ENCODE measurements at regions not wholly inside any gene's neighbourhood (a gene's known extent, or its start where the extent isn't known, plus 50 kb on each side); places are given as distances from the start of the nearest gene placed in this dataset.

DNA sequence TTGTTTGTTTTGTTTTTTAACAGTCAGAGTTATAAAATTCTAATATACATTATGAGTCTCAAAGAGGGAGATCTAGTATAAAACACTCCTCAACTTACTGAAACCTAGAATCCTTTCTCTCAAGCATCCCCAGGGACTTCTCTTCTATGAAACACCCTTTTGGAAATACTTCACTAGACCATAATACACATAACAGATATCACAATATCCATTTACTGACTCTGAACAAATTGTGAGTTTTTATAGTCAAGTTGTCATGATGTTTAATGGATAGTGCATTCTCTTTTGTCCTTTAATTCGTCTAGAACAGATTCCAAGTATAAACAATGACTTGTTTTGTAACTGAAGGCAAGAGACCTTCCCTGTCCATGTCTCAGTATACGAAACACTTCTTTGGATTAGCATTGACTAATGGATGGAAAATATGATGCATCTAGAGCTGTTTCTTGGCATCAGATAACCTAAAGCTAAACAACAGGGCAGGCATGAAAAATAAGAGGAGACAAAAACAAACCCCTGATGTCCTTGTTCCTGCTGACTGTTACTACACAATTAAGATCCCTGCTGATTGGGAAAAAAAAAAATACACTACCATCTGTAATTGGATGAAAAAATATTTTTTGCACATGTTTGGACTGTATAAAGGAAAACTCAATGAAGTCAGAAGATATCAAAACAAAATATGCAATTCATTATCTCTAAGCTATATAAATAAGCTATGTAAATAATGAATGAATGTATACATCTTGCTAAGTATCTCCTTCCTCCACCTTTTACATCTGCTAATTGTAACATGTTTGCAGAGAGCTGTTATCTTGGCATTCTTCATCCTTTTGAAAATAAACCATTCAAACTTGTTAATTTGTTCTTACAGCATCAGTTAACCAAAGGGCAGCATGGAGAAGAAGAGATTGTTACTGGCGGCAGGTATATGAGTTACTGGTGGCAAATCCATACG, 214.2 kb downstream of the LACC1 start:
- DNase-seq (ENCODE audit: low read depth in 2 of 2), result no peak

DNA sequence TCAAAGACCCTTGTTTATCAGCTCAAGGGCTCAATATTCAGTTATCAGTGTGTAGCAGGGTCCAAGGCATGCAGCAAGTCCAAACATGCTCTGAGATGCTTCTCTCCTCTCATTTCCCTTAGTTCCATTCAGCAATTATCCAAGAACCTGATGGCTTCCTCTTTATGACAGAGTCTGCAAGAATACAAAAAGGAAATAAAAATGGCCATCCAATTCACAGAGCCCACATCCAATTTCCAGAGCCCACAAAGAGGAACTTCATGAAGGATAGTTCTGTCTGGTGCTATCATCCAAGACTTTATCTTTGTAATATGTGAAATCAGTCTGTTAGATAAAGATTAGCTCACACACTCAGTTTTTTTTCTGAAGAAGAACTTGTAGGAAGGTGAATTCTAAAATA, 217.2 kb downstream of the LACC1 start:
- no peak for DNase-seq (ENCODE audit: low read depth in 2 of 2)

DNA sequence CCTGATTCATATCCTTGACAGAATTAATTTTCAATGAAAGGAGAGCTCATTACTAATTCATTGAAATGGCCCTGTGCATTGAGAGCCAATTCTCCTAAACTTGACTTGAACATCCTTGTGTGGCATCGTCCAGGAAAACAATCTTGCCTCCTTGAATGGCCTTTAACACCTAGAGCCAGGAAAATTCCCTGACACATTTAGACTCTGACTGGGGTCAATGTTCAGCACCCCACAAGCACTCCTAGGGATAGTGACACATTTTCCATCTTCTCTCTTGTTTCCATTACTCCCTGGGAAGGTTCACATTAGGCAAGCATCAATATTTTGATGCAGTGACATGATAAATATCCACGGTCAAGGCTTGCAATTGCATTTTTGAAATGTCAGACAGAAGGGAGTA, 218.9 kb downstream of the LACC1 start:
- DNase-seq (ENCODE audit: low read depth in 2 of 2), result no peak

DNA sequence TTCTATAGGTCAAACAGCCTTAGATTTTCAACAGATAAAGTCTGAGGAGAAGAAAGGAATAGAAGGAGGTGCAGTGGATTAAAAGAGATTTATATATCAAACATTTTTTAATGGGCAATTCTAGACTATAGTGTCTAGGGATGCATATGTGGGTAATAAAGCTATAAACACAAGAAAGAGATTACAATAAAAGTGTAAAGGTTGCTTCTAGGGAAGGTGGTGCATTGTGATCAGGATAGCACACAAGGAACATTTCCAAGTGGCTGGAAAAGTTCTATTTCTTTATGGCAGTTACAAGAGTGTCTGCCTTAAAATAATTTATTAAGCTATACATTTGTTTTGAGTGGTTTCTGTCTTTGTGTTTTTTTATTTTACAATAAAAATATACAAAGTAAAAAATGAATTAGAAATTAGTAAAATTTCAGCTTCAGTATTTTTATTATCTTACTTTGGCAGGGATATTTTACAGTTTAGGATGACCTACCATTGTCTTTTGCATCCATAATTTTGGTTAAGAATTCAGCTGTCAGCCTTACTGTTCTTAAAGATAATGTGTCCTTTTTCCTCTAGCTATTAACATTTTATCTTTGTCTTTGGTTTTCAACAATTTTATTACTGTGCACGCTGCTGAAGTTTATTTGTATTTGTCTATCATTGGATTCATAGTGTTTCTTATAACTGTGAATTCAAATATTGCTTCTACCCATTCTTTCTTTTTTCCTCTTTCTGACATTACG, 221.8 kb downstream of the LACC1 start:
- no peak for DNase-seq (ENCODE audit: low read depth in 2 of 2)

DNA sequence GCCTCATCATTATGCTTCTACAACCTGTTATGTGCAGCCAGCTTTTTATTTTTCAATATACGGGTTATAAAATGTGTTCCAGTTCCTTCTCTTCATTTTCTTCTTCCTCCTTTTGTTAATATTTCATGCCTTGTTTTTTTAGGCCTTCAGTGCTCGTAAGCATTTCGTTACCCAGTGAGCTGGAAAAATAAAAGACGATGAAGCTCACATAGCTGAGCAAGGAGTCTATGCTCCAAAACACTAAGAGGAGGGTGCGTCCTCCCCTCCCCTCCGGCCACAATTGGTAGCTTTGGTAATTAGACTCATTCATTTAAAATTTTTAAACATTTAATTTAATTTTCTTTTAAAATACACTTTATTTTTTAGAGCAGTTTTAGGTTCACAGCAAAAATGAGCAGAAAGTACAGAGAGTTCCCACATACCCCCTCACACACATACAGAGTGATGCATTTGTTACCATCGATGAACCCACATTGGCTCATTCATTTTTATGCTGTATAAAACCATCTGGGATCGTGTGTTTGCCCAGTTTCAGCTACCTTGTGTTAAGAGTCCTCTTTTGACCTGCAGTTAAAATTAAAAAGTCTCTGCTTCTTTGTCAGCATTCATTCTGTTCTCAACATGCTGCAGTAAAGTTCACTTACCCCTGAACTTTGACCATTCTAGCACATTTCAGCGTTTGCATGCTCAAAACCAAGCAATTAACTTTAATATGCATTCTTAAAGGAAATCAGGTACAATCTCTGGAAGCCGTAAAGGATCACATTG, 223.9 kb downstream of the LACC1 start:
- DNase-seq (ENCODE audit: low read depth in 2 of 2), result no peak

DNA sequence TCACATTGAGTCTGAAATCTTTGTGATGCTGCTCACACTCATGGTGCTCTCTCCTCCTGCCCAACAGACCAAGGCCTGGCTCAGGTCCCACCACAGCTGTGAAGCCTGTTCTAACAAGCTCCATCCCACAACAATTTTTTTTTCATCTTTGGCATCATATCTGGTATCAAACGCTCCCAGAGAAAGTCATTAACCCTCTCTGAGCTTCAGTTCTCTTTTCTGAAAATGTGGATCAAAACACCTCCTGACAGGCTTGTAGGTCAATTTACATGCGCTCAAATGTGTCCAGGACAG, 224.4 kb downstream of the LACC1 start:
- DNase-seq (ENCODE audit: low read depth in 2 of 2), result no peak

DNA sequence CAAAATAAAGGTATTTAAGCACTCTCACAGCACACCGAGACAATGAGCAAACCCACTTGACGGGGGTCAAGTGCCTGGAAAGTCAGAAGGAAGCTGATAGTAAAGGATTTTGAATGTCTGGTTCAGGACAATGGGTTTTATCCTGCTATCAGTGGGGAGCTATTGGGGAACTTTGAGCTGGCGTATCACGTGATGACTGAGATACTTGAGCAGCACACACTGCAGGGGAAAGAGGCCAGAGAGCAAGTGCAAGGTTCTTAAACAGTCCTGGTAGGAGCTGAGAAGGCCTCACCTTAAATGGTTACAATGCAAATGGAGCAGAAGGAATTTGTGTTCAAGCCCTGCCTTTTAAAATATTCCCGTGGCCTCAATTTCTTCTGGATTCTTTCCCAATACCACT, 225.3 kb downstream of the LACC1 start:
- no peak for DNase-seq (ENCODE audit: low read depth in 2 of 2)

DNA sequence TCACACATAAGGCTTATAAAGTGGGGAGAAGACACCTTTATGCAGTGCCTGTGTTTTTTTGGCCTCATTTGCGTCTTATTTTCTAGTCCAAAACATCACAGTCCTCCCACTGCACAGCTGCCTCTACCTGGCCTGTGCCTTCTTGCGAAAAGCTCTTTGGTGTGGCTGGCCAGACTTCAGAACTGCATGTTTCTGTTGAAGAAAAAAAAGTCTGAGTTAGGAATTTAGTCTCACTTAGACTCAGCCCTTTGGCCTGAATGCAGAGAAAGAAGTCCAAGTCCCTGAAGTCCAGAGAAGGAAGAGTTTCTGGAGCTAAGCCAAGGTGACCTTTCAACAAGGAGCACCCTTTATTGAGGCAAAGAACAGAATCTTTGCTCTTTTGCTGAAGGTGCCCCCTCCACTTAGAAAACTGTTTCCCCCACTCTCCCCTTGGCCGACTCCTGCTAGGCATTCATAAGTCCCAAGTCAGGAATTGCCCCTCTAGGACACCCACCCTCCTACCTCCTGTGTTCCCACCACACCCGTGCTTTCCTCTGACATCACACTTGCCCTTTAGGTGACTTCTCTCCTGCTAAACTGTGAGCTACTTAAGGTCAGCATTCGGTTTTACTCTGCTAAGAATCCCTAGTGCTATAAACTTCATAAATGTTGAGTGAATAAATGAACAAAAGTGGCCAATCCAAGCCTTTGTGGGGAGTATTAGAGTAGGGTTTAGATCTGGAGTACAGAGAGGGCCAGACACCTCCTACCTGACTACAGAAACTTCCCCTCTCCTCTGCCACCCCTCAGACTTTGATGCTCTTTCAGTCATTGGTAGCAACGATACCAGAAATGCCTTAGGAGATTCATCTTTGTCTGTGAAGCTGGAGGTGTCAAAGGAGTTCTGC, 226.8 kb downstream of the LACC1 start:
- DNase-seq (ENCODE audit: low read depth in 2 of 2), result no peak

DNA sequence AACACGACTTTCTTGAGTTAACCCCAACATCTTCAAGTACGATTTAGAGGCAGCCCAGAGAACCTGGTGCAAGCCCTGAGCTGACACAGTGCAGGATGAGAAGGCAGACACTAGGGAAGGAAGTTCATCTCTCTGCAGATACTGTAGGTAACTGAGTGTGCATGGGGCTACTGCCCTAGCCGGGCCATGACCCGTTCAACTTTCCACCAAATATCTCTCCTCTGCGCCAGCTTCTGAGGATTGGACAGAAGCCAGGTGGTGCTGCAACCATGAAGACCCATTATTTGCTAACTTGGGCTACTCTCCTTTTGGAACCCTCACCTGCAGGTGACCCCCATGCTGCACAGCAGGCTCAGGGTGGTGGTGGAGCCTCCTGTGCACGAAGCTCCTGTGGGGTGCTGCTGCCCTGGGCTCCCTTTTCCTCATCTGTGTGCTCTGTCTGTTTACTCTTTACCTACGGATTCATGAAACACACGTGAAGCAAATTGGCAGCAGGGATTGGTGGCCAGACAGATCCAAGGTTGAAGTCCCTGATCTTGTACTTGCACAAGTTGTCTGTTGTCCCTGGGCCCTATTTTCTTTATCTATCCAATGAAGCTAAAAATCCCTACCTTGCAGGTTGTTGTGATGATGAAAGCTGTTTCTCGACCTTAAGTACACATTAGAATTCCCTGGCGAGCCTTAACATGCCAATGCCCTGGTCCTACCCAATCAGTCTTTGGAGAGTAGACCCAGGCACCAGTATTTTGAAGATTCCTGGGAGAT, 227.8 kb downstream of the LACC1 start:
- no peak for DNase-seq (ENCODE audit: low read depth in 2 of 2)

DNA sequence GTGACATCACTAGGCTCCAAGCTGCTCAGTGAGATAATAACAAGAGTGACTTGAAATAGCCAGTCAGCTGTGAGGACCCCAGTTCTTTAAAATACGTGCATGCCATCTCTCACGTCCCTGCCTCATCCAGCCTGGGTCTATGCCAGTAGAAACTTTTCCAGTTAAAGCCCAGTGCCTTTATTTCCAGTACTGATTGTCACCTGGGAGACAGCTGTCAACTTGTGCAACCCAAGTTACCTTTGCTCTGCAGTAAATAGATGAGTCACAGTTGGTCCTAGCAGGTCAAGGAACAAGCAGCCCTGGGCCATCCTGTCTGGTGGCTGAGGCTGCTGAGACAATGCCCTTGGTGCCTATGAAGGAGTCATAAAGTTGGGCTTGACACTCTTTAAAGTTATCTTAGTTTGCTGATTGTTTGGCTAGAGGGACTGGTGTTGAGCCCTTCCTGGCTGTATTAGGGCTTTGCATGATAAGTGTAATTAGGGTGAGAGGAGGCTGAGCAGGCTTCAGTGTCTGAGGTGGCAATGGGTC, 228.7 kb downstream of the LACC1 start:
- DNase-seq (ENCODE audit: low read depth in 2 of 2), result no peak

DNA sequence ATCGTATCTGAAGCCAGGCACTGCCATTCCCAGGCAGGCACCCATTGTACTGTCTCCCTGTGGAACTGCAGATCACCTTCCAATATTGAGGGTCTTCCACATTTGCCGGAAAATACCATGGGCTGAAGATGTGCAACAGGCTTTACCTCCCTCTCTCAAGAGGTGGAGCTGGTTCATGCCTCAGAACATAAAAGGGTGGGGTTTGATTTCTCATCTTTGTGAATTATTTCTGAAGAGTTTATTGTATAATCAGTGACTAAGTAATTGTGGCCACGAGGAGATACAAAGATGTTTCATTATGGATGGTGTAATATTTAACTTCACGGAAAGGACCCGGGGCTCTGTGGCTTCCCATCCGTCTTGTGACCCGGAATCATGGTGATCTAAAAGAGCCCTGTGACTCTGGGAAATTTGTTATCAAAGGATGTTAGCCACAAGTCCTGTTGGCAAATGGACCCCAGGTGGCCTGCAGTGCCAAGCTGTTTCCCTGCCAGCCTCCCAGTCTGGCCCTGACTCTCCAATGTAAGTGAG, 230.5 kb downstream of the LACC1 start:
- DNase-seq (ENCODE audit: low read depth in 2 of 2), result no peak

DNA sequence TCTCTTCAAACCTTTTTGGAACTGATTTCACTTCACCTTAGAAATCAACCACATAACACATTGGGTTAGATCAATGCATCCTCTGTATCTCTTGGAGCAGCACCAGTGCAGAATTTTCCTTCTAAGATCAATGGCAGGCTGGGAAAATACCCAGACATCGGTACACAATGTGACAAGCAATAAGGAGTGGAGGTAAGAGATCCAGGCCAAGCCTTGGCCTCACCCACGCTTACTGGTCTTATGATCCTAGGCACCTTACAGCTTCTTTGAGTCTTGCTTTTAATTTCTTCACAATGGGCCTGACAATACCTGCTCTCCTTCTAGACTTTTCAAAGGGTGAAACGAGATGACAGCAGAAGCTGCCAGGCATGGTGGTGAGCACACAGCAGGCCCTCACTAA, 232.0 kb downstream of the LACC1 start:
- no peak for DNase-seq (ENCODE audit: low read depth in 2 of 2)

DNA sequence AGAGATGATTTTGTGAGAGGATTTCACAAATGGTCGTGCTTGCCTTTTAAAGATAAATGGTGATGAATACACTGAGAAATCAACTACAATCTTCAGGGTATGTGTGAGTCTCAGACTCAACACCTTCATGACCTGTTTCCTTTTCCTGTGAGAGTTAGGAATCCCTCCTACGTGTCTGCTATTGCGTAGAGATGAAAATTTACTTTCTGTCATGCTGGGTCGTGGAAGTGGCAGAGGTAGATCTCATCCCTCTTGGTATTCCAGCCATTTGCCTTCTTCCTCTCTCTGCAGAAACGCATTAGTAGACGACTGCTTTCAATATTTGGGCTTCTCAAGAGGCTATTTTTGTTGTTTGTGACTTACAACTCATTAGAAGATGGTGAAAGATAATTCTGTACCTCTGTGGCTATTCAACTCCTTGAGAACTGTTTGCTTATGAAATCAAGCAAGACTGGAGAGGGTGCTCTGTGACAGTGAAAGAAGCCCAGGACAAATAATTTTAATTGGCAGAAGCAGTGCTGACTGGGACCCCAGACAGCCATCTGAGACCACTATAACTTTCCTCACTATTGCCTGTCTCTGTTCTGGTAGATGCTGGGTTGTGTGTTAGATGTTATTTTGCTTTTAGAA, 233.1 kb downstream of the LACC1 start:
- DNase-seq (ENCODE audit: low read depth in 2 of 2), result no peak

DNA sequence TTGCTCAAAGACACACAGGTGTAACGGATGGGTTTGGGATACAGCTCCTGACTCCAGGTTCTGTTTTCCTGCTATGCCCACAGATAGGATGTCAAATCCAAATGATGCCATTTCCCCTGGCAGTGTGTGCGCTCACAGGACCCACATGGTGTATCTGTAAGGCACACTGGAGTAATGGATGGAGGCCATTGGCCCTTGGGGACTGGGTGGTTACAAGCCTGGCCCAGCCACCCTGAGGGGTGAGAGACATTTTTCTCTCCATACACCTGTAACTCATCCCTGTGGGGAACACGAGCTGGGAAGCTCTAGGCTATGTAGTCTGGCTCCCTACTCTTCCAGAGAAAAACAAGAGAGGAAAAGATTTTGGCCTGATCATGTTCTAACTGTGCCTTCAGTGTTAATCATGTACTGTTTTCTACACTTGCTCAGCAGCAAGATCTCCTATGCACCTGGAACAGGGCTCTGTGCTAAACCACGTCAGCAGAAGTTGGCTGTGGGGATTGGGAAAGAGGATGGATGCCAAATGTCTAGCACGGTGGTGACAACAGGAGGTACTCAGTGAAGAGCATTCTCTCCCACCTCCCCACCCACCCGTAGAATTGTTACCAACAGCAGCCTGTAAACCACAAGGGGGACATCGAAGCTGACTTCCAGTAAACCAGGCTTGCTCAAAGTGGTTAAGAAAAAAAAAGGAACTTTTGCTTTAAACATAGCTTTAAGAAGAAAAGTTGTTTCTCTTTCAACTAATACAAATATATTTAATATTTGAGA, 237.0 kb downstream of the LACC1 start:
- DNase-seq (ENCODE audit: low read depth in 2 of 2), result no peak

DNA sequence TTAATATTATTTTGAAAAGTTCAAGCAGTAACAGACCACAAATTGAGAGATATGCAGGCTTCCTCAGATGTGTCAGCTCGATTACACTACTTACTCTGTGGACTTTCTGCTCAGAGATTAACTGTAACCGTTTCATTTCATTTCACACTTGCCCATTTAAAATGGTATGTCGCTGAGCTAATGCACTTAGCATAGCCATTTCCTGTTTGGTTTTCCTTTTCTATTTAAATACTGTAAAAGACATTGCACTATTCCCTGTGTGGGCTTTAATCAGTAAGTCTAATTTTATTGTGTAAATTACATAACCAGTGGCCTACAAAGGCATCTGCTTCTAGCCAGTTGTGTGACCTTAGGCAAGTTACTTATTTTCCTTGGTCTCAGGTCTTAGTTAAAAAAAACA, 237.6 kb downstream of the LACC1 start:
- DNase-seq (ENCODE audit: low read depth in 2 of 2), result no peak

DNA sequence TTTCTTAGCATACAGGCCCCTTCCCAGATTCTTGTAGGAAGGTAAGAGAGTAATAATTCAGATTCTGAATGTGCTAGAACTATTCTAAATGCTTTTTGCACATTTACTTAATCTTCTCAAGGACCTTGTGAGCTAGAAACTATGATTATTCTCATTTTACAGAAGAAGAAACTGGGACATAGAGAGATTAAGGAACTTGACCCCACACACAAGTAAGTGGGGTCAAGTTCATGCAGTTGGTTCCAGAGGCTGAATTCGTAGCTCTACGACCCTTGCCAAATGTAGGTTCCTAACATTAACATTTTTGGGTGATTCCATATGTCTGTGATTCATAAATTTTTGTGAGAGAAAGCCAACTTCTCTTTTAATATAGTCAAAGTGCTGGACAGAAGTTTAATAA, 238.1 kb downstream of the LACC1 start:
- DNase-seq (ENCODE audit: low read depth in 2 of 2), result no peak

DNA sequence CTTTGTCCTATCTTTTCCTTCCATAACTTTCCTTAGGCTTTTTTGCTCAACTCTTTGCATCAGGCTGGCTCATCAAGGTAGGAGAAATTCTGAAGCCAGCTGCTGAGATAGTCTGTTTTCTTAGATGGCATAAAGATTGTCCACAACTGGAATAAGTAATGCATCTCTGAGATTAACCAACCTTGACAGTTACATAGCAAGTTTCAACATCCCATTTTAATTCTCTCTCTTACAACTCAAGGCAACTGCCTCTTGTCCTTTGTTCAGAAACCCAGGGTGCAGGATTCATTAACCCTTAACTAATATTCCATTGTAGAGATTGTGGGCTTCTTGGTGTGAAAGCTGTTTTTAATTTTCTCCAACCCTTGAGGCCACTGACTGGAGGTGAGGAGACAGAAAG, 239.2 kb downstream of the LACC1 start:
- no peak for DNase-seq (ENCODE audit: low read depth in 2 of 2)

DNA sequence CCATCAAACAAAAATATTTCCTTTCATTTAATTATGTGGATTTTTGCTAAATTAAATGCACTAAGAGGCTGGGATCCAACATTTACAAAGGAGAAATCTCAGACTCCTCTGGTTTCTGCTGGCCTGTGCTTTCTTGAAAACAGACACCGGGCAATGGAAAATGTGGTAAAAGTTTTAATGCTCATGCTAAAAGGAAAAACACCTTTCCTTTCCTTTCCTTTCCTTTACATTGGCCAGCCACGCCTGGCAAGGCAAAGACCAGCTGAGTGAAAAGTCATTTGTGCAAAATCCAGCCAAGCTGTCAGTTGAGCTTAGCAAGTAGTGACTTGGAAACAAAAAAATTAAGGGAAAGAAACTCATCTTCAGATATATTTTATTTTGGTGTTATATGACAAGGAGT, 240.3 kb downstream of the LACC1 start:
- no peak for DNase-seq (ENCODE audit: low read depth in 2 of 2)
